ENCODE measurements at regions not wholly inside any gene's neighbourhood (a gene's known extent, or its start where the extent isn't known, plus 50 kb on each side); places are given as distances from the start of the nearest gene placed in this dataset.

- H3K9ac ChIP-seq, result no peak overlapping the region
- Mint-ChIP-seq H3K9me3 (peaks cover under 1% of the 10 kb centered on the region), H3K4me3 (no peak overlapping the region), H3K36me3 (no peaks in the 10 kb centered on the region), H3K27me3 (ENCODE audit: insufficient read depth, low read depth) (no peaks in the 10 kb centered on the region), H3K27ac (no peak overlapping the region), H3K4me1 (no peaks in the 10 kb centered on the region)
- H3K79me2 ChIP-seq (ENCODE audit: low read depth), result no peaks in the 10 kb centered on the region
- no peaks in the 10 kb centered on the region for H3F3A ChIP-seq (ENCODE audit: low read depth)
- H2AFZ ChIP-seq (replicated peaks), result no peak overlapping the region
- no peaks in the 10 kb centered on the region for H3K27me3 ChIP-seq
- TF ChIP-seq EZH2phosphoT487 (IDR thresholded peaks at IDR 0.05) (no peak), CTCF (IDR thresholded peaks at IDR 0.05) (no peak), EZH2 (IDR thresholded peaks at IDR 0.05) (no peak)
- no peak overlapping the region for H3K4me2 ChIP-seq
- no peak overlapping the region for H3K4me3 ChIP-seq
- no peaks in the 10 kb centered on the region for H4K20me1 ChIP-seq (ENCODE audit: low read depth)
- DNase-seq (ENCODE audit: low spot score), result no peak
- H3K4me1 ChIP-seq, result no peaks in the 10 kb centered on the region
- no peaks in the 10 kb centered on the region for H3K9me3 ChIP-seq (ENCODE audit: low read depth)
- H3K36me3 ChIP-seq, result no peaks in the 10 kb centered on the region
- no peak overlapping the region for H3K27ac ChIP-seq
Measured at GRCh38 chr18:22585333-22585732, 167.6 kb upstream of the CTAGE1 start.

- no peaks in the 10 kb centered on the region for H3K4me1 Mint-ChIP-seq
- Histone ChIP-seq H3K9me3 (ENCODE audit: low read depth) (no peaks in the 10 kb centered on the region), H3K4me1 (no peaks in the 10 kb centered on the region), H2AFZ (replicated peaks) (no peak overlapping the region), H3K9ac (no peak overlapping the region), H3K4me2 (no peak overlapping the region), H3K4me3 (no peak overlapping the region), H3K27ac (no peak overlapping the region), H3K79me2 (ENCODE audit: low read depth) (no peaks in the 10 kb centered on the region), H3F3A (ENCODE audit: low read depth) (no peaks in the 10 kb centered on the region), H3K36me3 (no peaks in the 10 kb centered on the region), H3K27me3 (no peaks in the 10 kb centered on the region), H4K20me1 (ENCODE audit: low read depth) (no peaks in the 10 kb centered on the region)
- no peak overlapping the region for H3K4me3 Mint-ChIP-seq
- no peaks in the 10 kb centered on the region for H3K27me3 Mint-ChIP-seq (ENCODE audit: insufficient read depth, low read depth)
- no peaks in the 10 kb centered on the region for H3K36me3 Mint-ChIP-seq
- TF ChIP-seq CTCF (IDR thresholded peaks at IDR 0.05) (no peak), EZH2 (IDR thresholded peaks at IDR 0.05) (no peak), EZH2phosphoT487 (IDR thresholded peaks at IDR 0.05) (no peak)
- no peak overlapping the region for H3K27ac Mint-ChIP-seq
- no peak for DNase-seq (ENCODE audit: low spot score)
- no peaks in the 10 kb centered on the region for H3K9me3 Mint-ChIP-seq
Measured at GRCh38 chr18:22585821-22586220, 168.1 kb upstream of the CTAGE1 start.

GRCh38 chr18:22591222-22591621 is 173.5 kb upstream of the CTAGE1 start:
- Histone ChIP-seq H3F3A (ENCODE audit: low read depth) (no peaks in the 10 kb centered on the region), H3K27ac (no peak overlapping the region), H4K20me1 (ENCODE audit: low read depth) (no peaks in the 10 kb centered on the region), H3K9ac (no peak overlapping the region), H3K4me1 (no peaks in the 10 kb centered on the region), H3K9me3 (ENCODE audit: low read depth) (no peaks in the 10 kb centered on the region), H3K79me2 (ENCODE audit: low read depth) (no peaks in the 10 kb centered on the region), H3K4me2 (no peak overlapping the region), H3K4me3 (no peak overlapping the region), H3K36me3 (no peaks in the 10 kb centered on the region), H3K27me3 (no peaks in the 10 kb centered on the region), H2AFZ (replicated peaks) (no peak overlapping the region)
- DNase-seq (ENCODE audit: low spot score), result no peak
- H3K4me3 Mint-ChIP-seq, result no peak overlapping the region
- H3K27me3 Mint-ChIP-seq (ENCODE audit: insufficient read depth, low read depth), result no peaks in the 10 kb centered on the region
- H3K27ac Mint-ChIP-seq, result no peak overlapping the region
- no peaks in the 10 kb centered on the region for H3K4me1 Mint-ChIP-seq
- H3K9me3 Mint-ChIP-seq, result no peaks in the 10 kb centered on the region
- no peak for TF ChIP-seq EZH2phosphoT487 (IDR thresholded peaks at IDR 0.05)
- TF ChIP-seq EZH2 (IDR thresholded peaks at IDR 0.05), result no peak
- no peak for TF ChIP-seq CTCF (IDR thresholded peaks at IDR 0.05)
- no peaks in the 10 kb centered on the region for H3K36me3 Mint-ChIP-seq
